ENCODE measurements at regions not wholly inside any gene's neighbourhood (a gene's known extent, or its start where the extent isn't known, plus 50 kb on each side); places are given as distances from the start of the nearest gene placed in this dataset.
A peak's percentile ranks its signal among the peaks of the same experiment; 100 is the strongest.

GRCh38 chr1:190762325-190762724, 284.7 kb upstream of the BRINP3 start:
- Histone ChIP-seq H3K27ac (no peak overlapping the region), H3K9me3 (no peaks in the 10 kb centered on the region), H3K27me3 (no peaks in the 10 kb centered on the region), H3K4me1 (no peaks in the 10 kb centered on the region), H3K36me3 (no peaks in the 10 kb centered on the region), H3K4me3 (no peak overlapping the region)
- DNase-seq (no peak), ATAC-seq (no peak)
- TF ChIP-seq, protein P1, sequence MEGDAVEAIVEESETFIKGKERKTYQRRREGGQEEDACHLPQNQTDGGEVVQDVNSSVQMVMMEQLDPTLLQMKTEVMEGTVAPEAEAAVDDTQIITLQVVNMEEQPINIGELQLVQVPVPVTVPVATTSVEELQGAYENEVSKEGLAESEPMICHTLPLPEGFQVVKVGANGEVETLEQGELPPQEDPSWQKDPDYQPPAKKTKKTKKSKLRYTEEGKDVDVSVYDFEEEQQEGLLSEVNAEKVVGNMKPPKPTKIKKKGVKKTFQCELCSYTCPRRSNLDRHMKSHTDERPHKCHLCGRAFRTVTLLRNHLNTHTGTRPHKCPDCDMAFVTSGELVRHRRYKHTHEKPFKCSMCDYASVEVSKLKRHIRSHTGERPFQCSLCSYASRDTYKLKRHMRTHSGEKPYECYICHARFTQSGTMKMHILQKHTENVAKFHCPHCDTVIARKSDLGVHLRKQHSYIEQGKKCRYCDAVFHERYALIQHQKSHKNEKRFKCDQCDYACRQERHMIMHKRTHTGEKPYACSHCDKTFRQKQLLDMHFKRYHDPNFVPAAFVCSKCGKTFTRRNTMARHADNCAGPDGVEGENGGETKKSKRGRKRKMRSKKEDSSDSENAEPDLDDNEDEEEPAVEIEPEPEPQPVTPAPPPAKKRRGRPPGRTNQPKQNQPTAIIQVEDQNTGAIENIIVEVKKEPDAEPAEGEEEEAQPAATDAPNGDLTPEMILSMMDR (IDR thresholded peaks at IDR 0.05) = no peak
- intact Hi-C loops (cut with DNase I) = no loop called here

DNA sequence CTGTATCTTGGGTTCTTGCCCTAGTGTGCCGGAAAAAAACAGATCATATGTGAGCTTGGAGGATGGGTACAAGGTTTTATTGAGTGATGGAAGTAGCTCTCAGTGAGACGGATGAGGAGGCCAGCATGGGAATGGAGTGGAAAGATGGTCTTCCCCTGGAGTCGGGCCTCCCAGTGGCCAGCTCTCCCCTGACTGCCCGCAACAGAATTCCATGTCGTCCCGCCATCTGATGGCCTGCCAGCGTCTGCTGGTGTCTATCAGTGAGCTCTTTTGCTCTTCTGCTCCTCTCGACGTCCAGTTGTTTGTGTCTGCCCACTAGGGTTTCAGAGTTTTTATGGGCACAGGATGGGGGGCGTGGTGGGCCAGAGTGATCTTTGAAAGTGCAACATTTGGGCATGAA, 315.2 kb upstream of the BRINP3 start:
- intact Hi-C loops (cut with DNase I) = no loop called here
- Histone ChIP-seq H3K4me3 (no peak overlapping the region), H3K27ac (no peak overlapping the region), H3K27me3 (no peaks in the 10 kb centered on the region), H3K9me3 (no peaks in the 10 kb centered on the region), H3K36me3 (no peaks in the 10 kb centered on the region), H3K4me1 (no peaks in the 10 kb centered on the region)
- ATAC-seq (no peak), DNase-seq (peak; percentile 42)
- TF ChIP-seq, protein P1 (IDR thresholded peaks at IDR 0.05) = no peak

DNA sequence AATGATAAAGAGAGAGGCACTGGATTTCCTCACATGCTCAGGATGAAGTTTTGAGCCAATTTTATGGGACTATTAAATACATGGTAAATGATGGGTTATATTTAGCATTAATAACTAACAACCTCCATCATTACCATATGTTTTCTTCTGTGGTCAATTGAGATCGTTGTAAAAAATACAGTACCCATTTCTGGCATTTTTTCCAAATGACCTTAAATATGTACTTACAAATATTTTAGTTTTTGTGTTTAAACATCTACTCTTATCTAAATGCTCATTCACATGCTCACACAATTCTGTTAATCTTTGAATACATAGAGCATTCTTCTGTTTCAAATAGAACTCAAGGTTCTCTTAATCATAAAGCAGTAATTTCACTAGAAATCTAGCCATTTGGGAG, 330.0 kb upstream of the BRINP3 start:
- intact Hi-C loops (cut with DNase I) = no loop called here

GRCh38 chr1:190808035-190808434, 330.4 kb upstream of the BRINP3 start:
- ATAC-seq = no peak
- TF ChIP-seq, protein P1 (IDR thresholded peaks at IDR 0.05) = no peak
- no peaks in the 10 kb centered on the region for H3K36me3 ChIP-seq

More for the DNA sequence above, 330.0 kb upstream of the BRINP3 start:
- H3K4me3 ChIP-seq = no peak overlapping the region
- TF ChIP-seq, protein P1 (IDR thresholded peaks at IDR 0.05) = no peak
- no peak overlapping the region for H3K27ac ChIP-seq
- H3K4me1 ChIP-seq = no peaks in the 10 kb centered on the region
- ATAC-seq (no peak), DNase-seq (no peak)
- no peaks in the 10 kb centered on the region for H3K27me3 ChIP-seq
- H3K9me3 ChIP-seq = no peaks in the 10 kb centered on the region
- H3K36me3 ChIP-seq = no peaks in the 10 kb centered on the region

DNA sequence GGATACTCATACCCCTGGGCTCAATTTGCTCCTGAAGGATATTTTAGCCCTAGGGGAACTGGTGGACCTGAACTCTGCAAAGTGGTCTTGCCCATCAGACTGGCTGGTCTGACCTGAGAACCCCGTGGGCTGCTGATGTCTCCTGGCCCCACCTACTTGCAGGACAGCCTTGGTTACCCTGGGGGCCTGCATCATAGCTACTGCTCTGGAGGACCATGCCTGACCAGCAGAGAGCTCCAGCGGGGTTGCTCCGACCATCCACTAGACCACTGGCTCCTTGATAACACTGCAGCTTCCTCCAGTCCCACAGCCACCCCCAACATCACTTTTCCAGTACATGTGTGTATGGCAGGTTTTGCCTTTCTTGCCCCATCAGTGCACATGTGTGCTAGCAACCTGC, 331.6 kb upstream of the BRINP3 start:
- Histone ChIP-seq H3K27ac (no peak overlapping the region), H3K4me3 (no peak overlapping the region), H3K36me3 (no peaks in the 10 kb centered on the region), H3K9me3 (no peaks in the 10 kb centered on the region), H3K27me3 (no peaks in the 10 kb centered on the region), H3K4me1 (no peaks in the 10 kb centered on the region)
- DNase-seq = peak; percentile 26
- no peak for ATAC-seq
- TF ChIP-seq, protein P1 (IDR thresholded peaks at IDR 0.05) = no peak
- intact Hi-C loops (cut with DNase I) = no loop called here

More at GRCh38 chr1:190808035-190808434, 330.4 kb upstream of the BRINP3 start:
- intact Hi-C loops (cut with DNase I) = no loop called here
- Histone ChIP-seq H3K4me3 (no peak overlapping the region), H3K27ac (no peak overlapping the region), H3K4me1 (no peaks in the 10 kb centered on the region), H3K9me3 (no peaks in the 10 kb centered on the region), H3K27me3 (no peaks in the 10 kb centered on the region)
- DNase-seq = no peak

DNA sequence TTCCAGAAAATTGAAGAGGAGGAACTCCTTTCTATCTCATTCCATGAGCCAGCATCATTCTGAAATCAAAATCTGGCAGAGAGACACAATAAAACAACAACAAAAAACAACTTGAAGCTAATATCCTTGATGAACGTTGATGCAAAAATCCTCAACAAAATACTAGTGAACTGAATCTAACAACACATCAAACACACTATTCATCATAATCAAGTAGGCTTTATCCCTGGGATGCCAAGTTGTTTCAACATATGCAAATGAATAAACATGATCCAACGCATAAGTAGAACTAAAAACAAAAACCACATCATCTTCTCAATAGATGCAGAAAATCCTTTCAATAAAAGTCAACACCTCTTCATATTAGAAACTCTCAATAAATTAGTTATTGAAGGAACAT, 335.3 kb upstream of the BRINP3 start:
- TF ChIP-seq, protein P1 (IDR thresholded peaks at IDR 0.05) = no peak
- Histone ChIP-seq H3K4me1 (no peaks in the 10 kb centered on the region), H3K27ac (no peak overlapping the region), H3K4me3 (no peak overlapping the region), H3K9me3 (no peaks in the 10 kb centered on the region), H3K27me3 (no peaks in the 10 kb centered on the region), H3K36me3 (no peaks in the 10 kb centered on the region)
- intact Hi-C loops (cut with DNase I) = no loop called here
- ATAC-seq (no peak), DNase-seq (no peak)
